Nephron (organoid): ENCODE measurements at regions not wholly inside any gene's neighbourhood (a gene's known extent, or its start where the extent isn't known, plus 50 kb on each side); places are given as distances from the start of the nearest gene placed in this dataset.

Experiments
- H3K27ac Mint-ChIP-seq, 3 experiments: 2 replicates each; pipeline ENCODE4 v1.8.0; 2020; ENCODE audit warnings: mixed read lengths in 3 of 3, mild to moderate bottlenecking in 2 of 3, moderate library complexity in 1 of 3
- H3K27me3 Mint-ChIP-seq: 2 replicates; pipeline ENCODE4 v1.8.0; 2021; ENCODE audit warnings: low read depth, mild to moderate bottlenecking, moderate library complexity, mixed read lengths
- H3K36me3 Mint-ChIP-seq: 2 replicates; pipeline ENCODE4 v1.8.0; 2020; ENCODE audit warnings: low read depth, mixed read lengths
- H3K4me1 Mint-ChIP-seq: 2 replicates; pipeline ENCODE4 v1.8.0; 2020; ENCODE audit warnings: mixed read lengths
- H3K4me3 Mint-ChIP-seq, 3 experiments: 2 replicates each; pipeline ENCODE4 v1.8.0; 2020; ENCODE audit warnings: mild to moderate bottlenecking in 3 of 3, mixed read lengths in 3 of 3, moderate library complexity in 2 of 3
- H3K9me3 Mint-ChIP-seq: 2 replicates; pipeline ENCODE4 v1.8.0; 2020; ENCODE audit warnings: mixed read lengths
- CTCF ChIP-seq, 3 experiments: fragments of 200-600 bp; sonication (generic); IDR thresholded peaks; one replicate each; pipeline ENCODE4 v1.5.0; 2021; ENCODE audit warnings: antibody characterized with exemption in 3 of 3; ENCODE audit not compliant: unreplicated experiment in 3 of 3

GRCh38 chr6:126937426-126937825 lies 181.0 kb upstream of the RSPO3 start:
- no peaks in the 10 kb centered on the region for H3K36me3 Mint-ChIP-seq
- H3K9me3 Mint-ChIP-seq = no peaks in the 10 kb centered on the region
- no peaks in the 10 kb centered on the region for H3K27me3 Mint-ChIP-seq
- no peak overlapping the region for H3K27ac Mint-ChIP-seq
- no peak overlapping the region for H3K4me3 Mint-ChIP-seq
- TF ChIP-seq CTCF (IDR thresholded peaks at IDR 0.05; ENCODE audit: unreplicated experiment in 3 of 3) = no peak
- H3K4me1 Mint-ChIP-seq = peaks cover 15% of the 10 kb centered on the region

- peak overlapping the region in 1 of 3 experiments; percentile 7 for H3K27ac Mint-ChIP-seq
- H3K9me3 Mint-ChIP-seq = no peaks in the 10 kb centered on the region
- H3K4me1 Mint-ChIP-seq = peaks cover 22% of the 10 kb centered on the region
- no peak for TF ChIP-seq CTCF (IDR thresholded peaks at IDR 0.05; ENCODE audit: unreplicated experiment in 3 of 3)
- no peaks in the 10 kb centered on the region for H3K27me3 Mint-ChIP-seq
- H3K4me3 Mint-ChIP-seq = no peak overlapping the region
- no peaks in the 10 kb centered on the region for H3K36me3 Mint-ChIP-seq
Observed at GRCh38 chr6:126939784-126940183, 178.7 kb upstream of the RSPO3 start.

GRCh38 chr6:126941751-126942150 lies 176.7 kb upstream of the RSPO3 start:
- no peak overlapping the region for H3K4me3 Mint-ChIP-seq
- no peaks in the 10 kb centered on the region for H3K36me3 Mint-ChIP-seq
- no peak overlapping the region for H3K27ac Mint-ChIP-seq
- H3K9me3 Mint-ChIP-seq = no peaks in the 10 kb centered on the region
- peaks cover 42% of the 10 kb centered on the region for H3K4me1 Mint-ChIP-seq
- H3K27me3 Mint-ChIP-seq = no peaks in the 10 kb centered on the region
- no peak for TF ChIP-seq CTCF (IDR thresholded peaks at IDR 0.05; ENCODE audit: unreplicated experiment in 3 of 3)

GRCh38 chr6:126944512-126944911 lies 174.0 kb upstream of the RSPO3 start:
- Mint-ChIP-seq H3K4me3 (peak overlapping the region in 2 of 3 experiments; percentile 1 to 7), H3K27ac (peak overlapping the region; percentile 82 to 89 (median 88)), H3K36me3 (no peaks in the 10 kb centered on the region), H3K27me3 (no peaks in the 10 kb centered on the region), H3K9me3 (no peaks in the 10 kb centered on the region), H3K4me1 (peaks cover 43% of the 10 kb centered on the region)
- TF ChIP-seq CTCF (IDR thresholded peaks at IDR 0.05; ENCODE audit: unreplicated experiment in 3 of 3) = no peak

- Mint-ChIP-seq H3K9me3 (no peaks in the 10 kb centered on the region), H3K4me3 (no peak overlapping the region), H3K27ac (peak overlapping the region; percentile 82 to 89 (median 88)), H3K4me1 (peaks cover 43% of the 10 kb centered on the region), H3K36me3 (no peaks in the 10 kb centered on the region), H3K27me3 (no peaks in the 10 kb centered on the region)
- no peak for TF ChIP-seq CTCF (IDR thresholded peaks at IDR 0.05; ENCODE audit: unreplicated experiment in 3 of 3)
Observed at GRCh38 chr6:126945150-126945685, 173.3 kb upstream of the RSPO3 start.

GRCh38 chr6:126945812-126946360 lies 172.6 kb upstream of the RSPO3 start:
- H3K9me3 Mint-ChIP-seq = no peaks in the 10 kb centered on the region

More at GRCh38 chr6:126945812-126946360, 172.6 kb upstream of the RSPO3 start:
- H3K4me3 Mint-ChIP-seq = no peak overlapping the region
- H3K27ac Mint-ChIP-seq = peak overlapping the region; percentile 82 to 89 (median 88)
- peaks cover 40% of the 10 kb centered on the region for H3K4me1 Mint-ChIP-seq
- no peaks in the 10 kb centered on the region for H3K36me3 Mint-ChIP-seq
- TF ChIP-seq CTCF (IDR thresholded peaks at IDR 0.05; ENCODE audit: unreplicated experiment in 3 of 3) = no peak
- H3K27me3 Mint-ChIP-seq = no peaks in the 10 kb centered on the region
